Liver (tissue), 8 donors: ENCODE measurements at regions not wholly inside any gene's neighbourhood (a gene's known extent, or its start where the extent isn't known, plus 50 kb on each side); places are given as distances from the start of the nearest gene placed in this dataset.

Experiments used
- DNase-seq: peaks from one replicate; pipeline ENCODE4 v3.0.0-alpha.2; 2017; ENCODE audit warnings: low spot score
- H3K27ac ChIP-seq, 2 donors: one replicate each; pipeline ENCODE4 v1.7.0; 2013; ENCODE audit warnings: inconsistent platforms in 2 of 2, low read length in 2 of 2, control low read depth in 1 of 2, low read depth in 1 of 2, mild to moderate bottlenecking in 1 of 2
- H3K27me3 ChIP-seq, 4 donors: one replicate each; pipeline versions ENCODE4 v1.6.1 to v1.7.0; 2013; ENCODE audit warnings: low read length in 3 of 4, inconsistent platforms in 1 of 4, mild to moderate bottlenecking in 1 of 4, moderate library complexity in 1 of 4; ENCODE audit not compliant: control insufficient read depth in 4 of 4, insufficient read depth in 4 of 4
- H3K36me3 ChIP-seq, 4 donors: one replicate each; pipeline versions ENCODE4 v1.6.1 to v1.7.0; 2013; ENCODE audit warnings: low read length in 3 of 4, mild to moderate bottlenecking in 3 of 4, low read depth in 1 of 4, moderate library complexity in 1 of 4; ENCODE audit not compliant: control insufficient read depth in 4 of 4, insufficient read depth in 3 of 4
- H3K4me1 ChIP-seq, 4 donors: one replicate each; pipeline versions ENCODE4 v1.6.1 to v1.7.0; 2013; ENCODE audit warnings: low read length in 3 of 4, mild to moderate bottlenecking in 3 of 4, moderate library complexity in 1 of 4; ENCODE audit not compliant: control insufficient read depth in 4 of 4, insufficient read depth in 4 of 4
- H3K4me3 ChIP-seq, 3 donors: one replicate each; pipeline versions ENCODE4 v1.6.1 to v1.7.0; 2013; ENCODE audit warnings: low read length in 3 of 3, control low read depth in 1 of 3, low read depth in 1 of 3, mild to moderate bottlenecking in 1 of 3
- H3K9ac ChIP-seq, 2 donors: one replicate each; pipeline ENCODE4 v1.7.0; 2013; ENCODE audit warnings: low read length in 2 of 2, mild to moderate bottlenecking in 2 of 2, moderate library complexity in 2 of 2, control low read depth in 1 of 2, low read depth in 1 of 2
- H3K9me3 ChIP-seq, 4 donors: one replicate each; pipeline versions ENCODE4 v1.6.1 to v1.7.0; 2013; ENCODE audit warnings: low read length in 3 of 4; ENCODE audit not compliant: control insufficient read depth in 4 of 4
- CTCF ChIP-seq: fragments of 150-350 bp; IDR thresholded peaks from 2 replicates; pipeline ENCODE4 v1.5.1; 2017; ENCODE audit warnings: improper control_type of control experiment, low read depth, low read length; ENCODE audit not compliant: missing input control
- EGR1 ChIP-seq, 2 donors: IDR thresholded peaks; 2 replicates each; pipeline ENCODE4 v1.6.1; 2016 to 2018; ENCODE audit warnings: antibody characterized with exemption in 2 of 2, low read depth in 2 of 2
- FOXA1 ChIP-seq: IDR thresholded peaks from 2 replicates; pipeline ENCODE4 v1.6.1; 2016; ENCODE audit warnings: antibody characterized with exemption
- FOXA2 ChIP-seq: IDR thresholded peaks from 2 replicates; pipeline ENCODE4 v1.6.1; 2016; ENCODE audit warnings: antibody characterized with exemption
- GABPA ChIP-seq, 2 donors: IDR thresholded peaks in 1 of 2; conservative IDR thresholded peaks in 1 of 2; 2 replicates each; pipeline ENCODE4 v1.6.1; 2016; ENCODE audit warnings: antibody characterized with exemption in 2 of 2, mild to moderate bottlenecking in 1 of 2, moderate library complexity in 1 of 2
- HNF4A ChIP-seq, 2 donors: conservative IDR thresholded peaks; 2 replicates each; pipeline ENCODE4 v1.6.1; 2016; ENCODE audit warnings: antibody characterized with exemption in 2 of 2, mild to moderate bottlenecking in 2 of 2
- HNF4G ChIP-seq: IDR thresholded peaks from 2 replicates; pipeline ENCODE4 v1.6.1; 2016; ENCODE audit warnings: antibody characterized with exemption
- JUND ChIP-seq, 2 donors: IDR thresholded peaks; 2 replicates each; pipeline ENCODE4 v1.6.1; 2016; ENCODE audit warnings: antibody characterized with exemption in 2 of 2
- NR2F2 ChIP-seq: IDR thresholded peaks from 2 replicates; pipeline ENCODE4 v1.6.1; 2016; ENCODE audit warnings: antibody characterized with exemption
- RAD21 ChIP-seq, 2 donors: IDR thresholded peaks; 2 replicates each; pipeline ENCODE4 v1.6.1; 2016; ENCODE audit warnings: antibody characterized with exemption in 2 of 2, mild to moderate bottlenecking in 2 of 2
- REST ChIP-seq: IDR thresholded peaks from 2 replicates; pipeline ENCODE4 v1.6.1; 2016; ENCODE audit warnings: antibody characterized with exemption, mild to moderate bottlenecking
- RXRA ChIP-seq, 2 donors: IDR thresholded peaks; 2 replicates each; pipeline ENCODE4 v1.6.1; 2017 to 2018; ENCODE audit warnings: antibody characterized with exemption in 2 of 2, mild to moderate bottlenecking in 1 of 2
- SP1 ChIP-seq: IDR thresholded peaks from 2 replicates; pipeline ENCODE4 v1.6.1; 2018; ENCODE audit warnings: antibody characterized with exemption, mild to moderate bottlenecking
- TAF1 ChIP-seq: conservative IDR thresholded peaks from 2 replicates; pipeline ENCODE4 v1.6.1; 2016; ENCODE audit warnings: antibody characterized with exemption, mild to moderate bottlenecking
- YY1 ChIP-seq: IDR thresholded peaks from 2 replicates; pipeline ENCODE4 v1.6.1; 2016; ENCODE audit warnings: antibody characterized with exemption, mild to moderate bottlenecking
- ZBTB33 ChIP-seq: IDR thresholded peaks from 2 replicates; pipeline ENCODE4 v1.6.1; 2016; ENCODE audit warnings: antibody characterized with exemption
- WGBS: extraction: QIAGEN DNeasy Blood & Tissue Kit; methylation state at CpG from one replicate; pipeline ENCODE4 v1.1.7; 2013; 5-methylcytosine and 5-hydroxymethylcytosine counted together
- TF ChIP-seq, protein P1 (sequence below): IDR thresholded peaks from 2 replicates; pipeline ENCODE4 v1.6.1; 2016; ENCODE audit warnings: antibody characterized with exemption
- donor health status: healthy.
- donor health status: healthy.
- donor health status: healthy.
- donor health status: healthy.
- donor health status: healthy.

GRCh38 chr6:79391480-79391879, 145.8 kb downstream of the LCA5 start:
- Histone ChIP-seq H3K36me3 (no peaks in the 10 kb centered on the region), H3K27me3 (no peaks in the 10 kb centered on the region), H3K27ac (no peak overlapping the region), H3K9ac (no peak overlapping the region), H3K4me3 (no peak overlapping the region), H3K9me3 (no peaks in the 10 kb centered on the region), H3K4me1 (no peaks in the 10 kb centered on the region)
- TF ChIP-seq GABPA (IDR thresholded peaks at IDR 0.05 in 1 of 2, conservative IDR thresholded peaks at IDR 0.05 in 1 of 2), result no peak
- no peak for TF ChIP-seq RAD21 (IDR thresholded peaks at IDR 0.05)
- no peak for TF ChIP-seq EGR1 (IDR thresholded peaks at IDR 0.05; ENCODE audit: low read depth in 2 of 2)
- no peak for TF ChIP-seq SP1
- TF ChIP-seq JUND (IDR thresholded peaks at IDR 0.05), result no peak
- DNase-seq, result no peak
- WGBS, result 91% methylated on average over 1 of the region's 1 CpG

- H3K9me3 ChIP-seq, result no peaks in the 10 kb centered on the region
- H3K36me3 ChIP-seq, result no peaks in the 10 kb centered on the region
- H3K4me3 ChIP-seq, result no peak overlapping the region
- WGBS, result 66% methylated on average over 4 of the region's 4 CpGs
- no peak overlapping the region for H3K27ac ChIP-seq
- H3K27me3 ChIP-seq, result no peaks in the 10 kb centered on the region
- TF ChIP-seq HNF4A (conservative IDR thresholded peaks at IDR 0.05), result no peak
- TF ChIP-seq EGR1 (IDR thresholded peaks at IDR 0.05; ENCODE audit: low read depth in 2 of 2), result no peak
- no peak for TF ChIP-seq YY1
- no peak for TF ChIP-seq NR2F2
- TF ChIP-seq CTCF, result no peak
- TF ChIP-seq, protein P1, sequence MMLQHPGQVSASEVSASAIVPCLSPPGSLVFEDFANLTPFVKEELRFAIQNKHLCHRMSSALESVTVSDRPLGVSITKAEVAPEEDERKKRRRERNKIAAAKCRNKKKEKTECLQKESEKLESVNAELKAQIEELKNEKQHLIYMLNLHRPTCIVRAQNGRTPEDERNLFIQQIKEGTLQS, result no peak
- no peak for TF ChIP-seq FOXA2
- no peak for TF ChIP-seq RAD21 (IDR thresholded peaks at IDR 0.05)
- no peak for TF ChIP-seq REST
- TF ChIP-seq HNF4G, result no peak
- TF ChIP-seq SP1, result no peak
- TF ChIP-seq TAF1, result no peak
- H3K9ac ChIP-seq, result no peak overlapping the region
- DNase-seq, result no peak
- no peaks in the 10 kb centered on the region for H3K4me1 ChIP-seq
Measured at GRCh38 chr6:79385893-79386292, 151.3 kb downstream of the LCA5 start.

DNA sequence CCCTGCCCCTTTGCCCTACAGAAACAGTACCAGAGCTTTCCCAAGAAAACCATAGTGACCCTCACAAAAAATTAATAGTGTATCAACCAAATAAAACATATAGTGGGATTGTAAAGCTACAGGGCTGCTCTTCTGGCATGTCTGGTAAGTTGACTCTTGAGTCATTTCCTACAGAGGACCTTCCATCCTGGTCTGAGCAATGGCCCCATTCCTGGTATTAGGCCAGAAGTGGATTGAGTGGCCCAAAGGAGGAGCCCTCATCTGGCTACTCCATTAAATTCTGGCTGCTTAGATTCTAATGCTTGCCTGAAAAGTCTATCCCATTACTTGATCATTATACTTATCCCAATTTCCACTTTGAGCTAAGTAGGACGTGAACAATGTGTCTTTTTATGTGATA, 150.9 kb upstream of the HMGN3 start:
- WGBS, result 81% methylated on average over 1 of the region's 1 CpG
- DNase-seq, result no peak
- H3K27ac ChIP-seq, result no peak overlapping the region
- H3K9me3 ChIP-seq, result no peaks in the 10 kb centered on the region
- H3K9ac ChIP-seq, result no peak overlapping the region
- H3K4me1 ChIP-seq, result no peaks in the 10 kb centered on the region
- H3K36me3 ChIP-seq, result no peaks in the 10 kb centered on the region
- H3K27me3 ChIP-seq, result no peaks in the 10 kb centered on the region
- H3K4me3 ChIP-seq, result no peak overlapping the region
- TF ChIP-seq SP1 (no peak), REST (no peak), ZBTB33 (no peak), EGR1 (IDR thresholded peaks at IDR 0.05; ENCODE audit: low read depth in 2 of 2) (no peak), NR2F2 (no peak), HNF4G (no peak), FOXA1 (no peak), RXRA (IDR thresholded peaks at IDR 0.05) (no peak), FOXA2 (no peak)
